Astrocyte of the cerebellum (primary cell): ENCODE measurements at regions not wholly inside any gene's neighbourhood (a gene's known extent, or its start where the extent isn't known, plus 50 kb on each side); places are given as distances from the start of the nearest gene placed in this dataset.

Source experiments
- DNase-seq: peaks from one replicate; pipeline ENCODE4 v3.0.0-alpha.2; 2011; ENCODE audit warnings: low read depth
- H3K4me3 ChIP-seq: 2 replicates; pipeline ENCODE4 v1.5.1; 2011; ENCODE audit warnings: mild to moderate bottlenecking, low read depth, low read length, moderate library complexity
- CTCF ChIP-seq: IDR thresholded peaks from 2 replicates; pipeline ENCODE4 v1.5.1; 2012; ENCODE audit warnings: low read length, low read depth, moderate library complexity, mild to moderate bottlenecking; ENCODE audit errors: missing control alignments
- in situ Hi-C: cut with HindIII; loops from 2 replicates; pipeline ENCODE4 v1.10.0; 2017; ENCODE audit warnings: low sequenced_read_pairs

- in situ Hi-C loops = loop anchor here (5.0 kb wide), 1 partner anchor 62 kb away; no protein-coding TSS in a partner anchor
- TF ChIP-seq CTCF = no peak
Observed at GRCh38 chr17:53319947-53320346, 502.8 kb upstream of the KIF2B start.

GRCh38 chr17:53316988-53317387 lies 505.7 kb upstream of the KIF2B start:
- H3K4me3 ChIP-seq = no peak overlapping the region
- no peak for TF ChIP-seq CTCF
- DNase-seq = no peak
- in situ Hi-C loops = loop anchor here (5.0 kb wide), 1 partner anchor 65 kb away; no protein-coding TSS in a partner anchor

More at GRCh38 chr17:53319947-53320346, 502.8 kb upstream of the KIF2B start:
- no peak overlapping the region for H3K4me3 ChIP-seq
- DNase-seq = no peak

- in situ Hi-C loops = loop anchor here (5.0 kb wide), 1 partner anchor 66 kb away; no protein-coding TSS in a partner anchor
- no peak for TF ChIP-seq CTCF
- H3K4me3 ChIP-seq = no peak overlapping the region
- DNase-seq = no peak
Observed at GRCh38 chr17:53316073-53316472, 506.7 kb upstream of the KIF2B start.

GRCh38 chr17:53314521-53314920 lies 508.2 kb upstream of the KIF2B start:
- in situ Hi-C loops = no loop called here
- no peak overlapping the region for H3K4me3 ChIP-seq
- TF ChIP-seq CTCF = no peak
- no peak for DNase-seq

- TF ChIP-seq CTCF = no peak
- in situ Hi-C loops = no loop called here
- peak; percentile 8 for DNase-seq
- H3K4me3 ChIP-seq = no peak overlapping the region
Observed at GRCh38 chr17:53313746-53314145, 509.0 kb upstream of the KIF2B start.

- in situ Hi-C loops = no loop called here
- no peak for DNase-seq
- TF ChIP-seq CTCF = no peak
- H3K4me3 ChIP-seq = no peak overlapping the region
Observed at GRCh38 chr17:53278466-53278865, 544.3 kb upstream of the KIF2B start.

GRCh38 chr17:53273126-53273525 lies 549.6 kb upstream of the KIF2B start:
- no peak overlapping the region for H3K4me3 ChIP-seq
- DNase-seq = no peak
- in situ Hi-C loops = no loop called here
- no peak for TF ChIP-seq CTCF
